ENCODE measurements at regions not wholly inside any gene's neighbourhood (a gene's known extent, or its start where the extent isn't known, plus 50 kb on each side); places are given as distances from the start of the nearest gene placed in this dataset.

GRCh38 chr14:84041421-84041820 is 1488.5 kb upstream of the FLRT2 start:
- no peak overlapping the region for H3K4me3 ChIP-seq
- H3K27me3 ChIP-seq = no peaks in the 10 kb centered on the region
- no peaks in the 10 kb centered on the region for H3K9me3 ChIP-seq
- intact Hi-C loops (cut with DNase I) = no loop called here
- DNase-seq (no peak), ATAC-seq (no peak)
- no peak overlapping the region for H3K27ac ChIP-seq
- no CpG with 5 or more reads among the region's 2 CpGs for WGBS (ENCODE audit: insufficient coverage, low coverage, low lambda C conversion rate, missing lambda C conversion rate)
- no peak for TF ChIP-seq POLR2A (IDR thresholded peaks at IDR 0.05)
- TF ChIP-seq, protein P1, sequence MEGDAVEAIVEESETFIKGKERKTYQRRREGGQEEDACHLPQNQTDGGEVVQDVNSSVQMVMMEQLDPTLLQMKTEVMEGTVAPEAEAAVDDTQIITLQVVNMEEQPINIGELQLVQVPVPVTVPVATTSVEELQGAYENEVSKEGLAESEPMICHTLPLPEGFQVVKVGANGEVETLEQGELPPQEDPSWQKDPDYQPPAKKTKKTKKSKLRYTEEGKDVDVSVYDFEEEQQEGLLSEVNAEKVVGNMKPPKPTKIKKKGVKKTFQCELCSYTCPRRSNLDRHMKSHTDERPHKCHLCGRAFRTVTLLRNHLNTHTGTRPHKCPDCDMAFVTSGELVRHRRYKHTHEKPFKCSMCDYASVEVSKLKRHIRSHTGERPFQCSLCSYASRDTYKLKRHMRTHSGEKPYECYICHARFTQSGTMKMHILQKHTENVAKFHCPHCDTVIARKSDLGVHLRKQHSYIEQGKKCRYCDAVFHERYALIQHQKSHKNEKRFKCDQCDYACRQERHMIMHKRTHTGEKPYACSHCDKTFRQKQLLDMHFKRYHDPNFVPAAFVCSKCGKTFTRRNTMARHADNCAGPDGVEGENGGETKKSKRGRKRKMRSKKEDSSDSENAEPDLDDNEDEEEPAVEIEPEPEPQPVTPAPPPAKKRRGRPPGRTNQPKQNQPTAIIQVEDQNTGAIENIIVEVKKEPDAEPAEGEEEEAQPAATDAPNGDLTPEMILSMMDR (IDR thresholded peaks at IDR 0.05) = no peak
- H3K36me3 ChIP-seq = no peaks in the 10 kb centered on the region
- no peaks in the 10 kb centered on the region for H3K4me1 ChIP-seq

- no peaks in the 10 kb centered on the region for H3K36me3 ChIP-seq
- H3K4me3 ChIP-seq = no peak overlapping the region
- TF ChIP-seq, protein P1 (IDR thresholded peaks at IDR 0.05) = no peak
- TF ChIP-seq POLR2A (IDR thresholded peaks at IDR 0.05) = no peak
- WGBS (ENCODE audit: insufficient coverage, low coverage, low lambda C conversion rate, missing lambda C conversion rate) = 25% methylated on average over 1 of the region's 1 CpG
- H3K27ac ChIP-seq = no peak overlapping the region
- no peaks in the 10 kb centered on the region for H3K27me3 ChIP-seq
- DNase-seq (no peak), ATAC-seq (no peak)
- H3K9me3 ChIP-seq = no peaks in the 10 kb centered on the region
- no peaks in the 10 kb centered on the region for H3K4me1 ChIP-seq
- intact Hi-C loops (cut with DNase I) = no loop called here
These were observed 1487.0 kb upstream of the FLRT2 start for GRCh38 chr14:84042992-84043391.

DNA sequence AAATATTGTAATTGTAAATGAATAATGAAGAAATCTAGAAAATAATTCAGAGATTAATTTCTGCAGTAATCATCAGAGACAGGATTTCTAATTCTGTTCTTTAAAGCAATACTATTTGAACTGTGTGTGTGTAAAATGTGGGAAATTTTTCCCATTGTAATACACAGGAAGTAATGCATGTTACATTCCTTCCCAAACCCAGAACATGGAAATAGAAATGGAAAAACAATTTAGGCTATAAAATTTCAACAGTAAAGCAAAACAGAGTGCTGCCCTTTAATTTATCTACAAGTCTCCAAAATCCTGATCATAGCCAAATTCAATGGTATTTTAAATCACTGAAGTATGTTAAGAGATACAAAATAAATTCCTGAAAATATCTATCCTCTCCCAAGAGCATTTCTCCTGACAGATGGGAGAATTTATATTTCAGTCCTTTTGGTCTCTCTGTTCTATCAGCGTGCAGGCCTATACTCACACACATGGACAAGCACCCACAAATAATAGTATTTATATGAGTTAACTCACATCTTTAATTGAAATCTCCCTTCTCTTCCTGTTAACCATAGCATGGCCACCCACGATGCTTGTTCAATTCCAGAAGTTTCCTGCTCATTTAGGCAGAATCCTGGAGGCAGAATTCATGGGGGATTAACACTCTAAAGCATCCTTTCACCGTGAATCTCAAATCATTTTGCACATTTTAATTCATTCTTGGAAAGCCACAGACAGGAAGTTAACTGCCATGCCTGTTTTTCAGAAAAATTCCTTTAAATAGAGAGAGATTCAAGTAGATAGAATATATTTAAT is 1465.4 kb upstream of the FLRT2 start:
- Histone ChIP-seq H3K36me3 (no peaks in the 10 kb centered on the region), H3K4me1 (no peaks in the 10 kb centered on the region), H3K27me3 (no peaks in the 10 kb centered on the region), H3K27ac (no peak overlapping the region), H3K9me3 (no peaks in the 10 kb centered on the region), H3K4me3 (no peak overlapping the region)
- intact Hi-C loops (cut with DNase I) = no loop called here
- 27% methylated on average over 3 of the region's 3 CpGs for WGBS (ENCODE audit: insufficient coverage, low coverage, low lambda C conversion rate, missing lambda C conversion rate)
- DNase-seq = no peak
- TF ChIP-seq, protein P1 (IDR thresholded peaks at IDR 0.05) = no peak
- TF ChIP-seq POLR2A (IDR thresholded peaks at IDR 0.05) = no peak
- ATAC-seq = no peak

DNA sequence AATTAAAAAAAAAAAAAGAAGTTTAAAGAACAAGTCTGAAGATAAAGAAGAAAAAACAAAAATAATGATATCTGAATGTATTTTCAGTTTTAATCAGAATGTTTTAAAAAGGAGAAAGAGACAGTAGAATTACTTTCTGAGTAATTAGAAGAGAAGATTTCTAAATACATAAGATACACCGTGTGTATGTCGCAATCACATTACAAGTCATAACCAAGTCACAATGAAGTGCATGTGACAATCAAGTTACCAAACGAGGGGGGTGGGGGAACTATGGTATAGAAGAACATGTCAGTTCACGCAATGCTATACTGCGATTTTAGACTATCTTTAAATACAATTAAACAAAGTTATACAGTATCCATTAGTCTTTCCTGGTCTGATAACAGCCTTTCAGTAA is 1464.1 kb upstream of the FLRT2 start:
- no peak overlapping the region for H3K4me3 ChIP-seq
- ATAC-seq (no peak), DNase-seq (no peak)
- intact Hi-C loops (cut with DNase I) = no loop called here
- H3K27me3 ChIP-seq = no peaks in the 10 kb centered on the region
- WGBS (ENCODE audit: insufficient coverage, low coverage, low lambda C conversion rate, missing lambda C conversion rate) = 60% methylated on average over 5 of the region's 5 CpGs
- no peaks in the 10 kb centered on the region for H3K9me3 ChIP-seq
- H3K4me1 ChIP-seq = no peaks in the 10 kb centered on the region
- no peaks in the 10 kb centered on the region for H3K36me3 ChIP-seq
- TF ChIP-seq POLR2A (IDR thresholded peaks at IDR 0.05) = no peak
- TF ChIP-seq, protein P1 (IDR thresholded peaks at IDR 0.05) = no peak
- no peak overlapping the region for H3K27ac ChIP-seq
